Hepatocyte (in vitro differentiated cells): ENCODE measurements at regions not wholly inside any gene's neighbourhood (a gene's known extent, or its start where the extent isn't known, plus 50 kb on each side); places are given as distances from the start of the nearest gene placed in this dataset.

Experiments
- EZH2 ChIP-seq: fragments of 200-600 bp; sonication (generic); IDR thresholded peaks from 2 replicates; pipeline ENCODE4 v1.6.1; 2016; ENCODE audit warnings: antibody characterized with exemption, mild to moderate bottlenecking, borderline replicate concordance
- EZH2phosphoT487 ChIP-seq: fragments of 200-600 bp; sonication (generic); IDR thresholded peaks from one replicate; pipeline ENCODE4 v1.6.1; 2018; ENCODE audit warnings: antibody characterized with exemption, mild to moderate bottlenecking, low read depth, moderate library complexity; ENCODE audit not compliant: unreplicated experiment, severe bottlenecking
- TF ChIP-seq, protein P1 (sequence below): fragments of 200-600 bp; sonication (generic); IDR thresholded peaks from 2 replicates; pipeline ENCODE4 v1.5.1; 2016; ENCODE audit warnings: antibody characterized with exemption, mild to moderate bottlenecking; ENCODE audit not compliant: poor library complexity

DNA sequence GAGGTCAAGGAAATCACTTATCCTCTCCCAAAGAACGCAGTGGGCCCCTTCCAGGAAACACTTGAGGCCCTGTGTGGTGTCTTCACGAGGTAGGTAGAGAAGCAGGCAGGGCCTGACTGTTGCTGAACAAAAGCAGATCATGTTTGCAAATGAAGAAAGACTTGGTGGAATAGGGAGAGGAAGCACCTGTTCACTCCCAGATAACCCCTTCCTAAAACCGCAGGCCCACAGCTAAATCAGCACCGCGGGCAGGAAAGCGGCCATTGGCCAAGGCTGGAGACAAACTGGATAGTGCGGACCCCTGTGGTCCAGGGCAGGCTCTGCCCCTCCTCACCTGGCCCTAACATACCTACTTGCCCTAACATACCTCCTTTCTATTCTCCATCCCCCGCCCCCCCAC, 64.9 kb upstream of the KLHL29 start:
- TF ChIP-seq, protein P1, sequence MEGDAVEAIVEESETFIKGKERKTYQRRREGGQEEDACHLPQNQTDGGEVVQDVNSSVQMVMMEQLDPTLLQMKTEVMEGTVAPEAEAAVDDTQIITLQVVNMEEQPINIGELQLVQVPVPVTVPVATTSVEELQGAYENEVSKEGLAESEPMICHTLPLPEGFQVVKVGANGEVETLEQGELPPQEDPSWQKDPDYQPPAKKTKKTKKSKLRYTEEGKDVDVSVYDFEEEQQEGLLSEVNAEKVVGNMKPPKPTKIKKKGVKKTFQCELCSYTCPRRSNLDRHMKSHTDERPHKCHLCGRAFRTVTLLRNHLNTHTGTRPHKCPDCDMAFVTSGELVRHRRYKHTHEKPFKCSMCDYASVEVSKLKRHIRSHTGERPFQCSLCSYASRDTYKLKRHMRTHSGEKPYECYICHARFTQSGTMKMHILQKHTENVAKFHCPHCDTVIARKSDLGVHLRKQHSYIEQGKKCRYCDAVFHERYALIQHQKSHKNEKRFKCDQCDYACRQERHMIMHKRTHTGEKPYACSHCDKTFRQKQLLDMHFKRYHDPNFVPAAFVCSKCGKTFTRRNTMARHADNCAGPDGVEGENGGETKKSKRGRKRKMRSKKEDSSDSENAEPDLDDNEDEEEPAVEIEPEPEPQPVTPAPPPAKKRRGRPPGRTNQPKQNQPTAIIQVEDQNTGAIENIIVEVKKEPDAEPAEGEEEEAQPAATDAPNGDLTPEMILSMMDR, result no peak
- TF ChIP-seq EZH2 (no peak), EZH2phosphoT487 (no peak)
